Hematopoietic multipotent progenitor cell treated with erythropoietin and hydrocortisone succinate and interleukin-3 and kit ligand, for 6 days (in vitro differentiated cells): ENCODE measurements at regions not wholly inside any gene's neighbourhood (a gene's known extent, or its start where the extent isn't known, plus 50 kb on each side); places are given as distances from the start of the nearest gene placed in this dataset.
A peak's percentile ranks its signal among the peaks of the same experiment; 100 is the strongest.
"Not testable (repeated sequence)": the region's sequence is repeated elsewhere in the genome, so short reads cannot be mapped to it uniquely, and the experiment has no call there.

ENCODE experiments used
- DNase-seq: peaks from one replicate; pipeline ENCODE4 v3.0.0-alpha.2; 2015

GRCh38 chr7:24057243-24057642 lies 226.7 kb upstream of the NPY start:
- no peak for DNase-seq

DNA sequence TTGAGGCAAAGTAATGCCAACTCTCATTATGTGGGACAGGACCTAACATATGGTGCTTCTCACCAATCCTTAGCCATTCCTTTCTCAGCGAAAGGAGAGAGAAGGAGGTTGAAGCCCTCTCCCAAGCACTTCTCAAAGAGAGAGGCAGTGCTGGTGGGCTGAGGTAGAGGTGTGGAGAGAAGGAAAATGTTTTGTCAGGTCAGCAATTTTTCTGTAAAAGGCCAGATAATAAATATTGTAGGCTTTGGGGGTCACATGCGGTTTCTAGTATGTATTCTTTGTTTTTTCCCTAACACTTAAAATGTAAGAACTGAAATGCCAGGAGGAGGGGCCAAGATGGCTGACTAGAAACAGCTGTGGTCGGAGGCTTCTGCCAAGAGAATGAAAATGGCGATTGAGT lies 225.0 kb upstream of the NPY start:
- no peak for DNase-seq

DNA sequence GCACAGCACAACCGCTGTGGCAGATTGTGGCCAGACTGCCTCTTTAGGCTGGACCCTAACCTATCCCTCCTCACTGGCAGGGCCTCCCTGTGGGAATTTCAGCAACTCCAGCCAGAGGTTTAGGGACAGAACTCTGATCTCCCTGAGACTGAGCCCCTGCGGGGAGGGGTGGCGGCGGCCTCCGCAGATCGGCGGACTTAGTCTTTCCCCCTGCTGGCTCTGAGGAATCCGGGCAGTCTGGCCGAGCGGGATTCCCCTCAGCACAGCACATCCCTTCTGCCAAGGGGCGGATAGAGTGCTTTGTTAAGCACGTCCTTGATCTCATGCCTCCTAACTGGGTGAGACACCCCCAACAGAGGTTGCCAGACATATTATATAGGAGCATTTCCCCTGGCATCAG lies 224.2 kb upstream of the NPY start:
- DNase-seq, result no peak

GRCh38 chr7:24063721-24064120 lies 220.3 kb upstream of the NPY start:
- no peak for DNase-seq

DNA sequence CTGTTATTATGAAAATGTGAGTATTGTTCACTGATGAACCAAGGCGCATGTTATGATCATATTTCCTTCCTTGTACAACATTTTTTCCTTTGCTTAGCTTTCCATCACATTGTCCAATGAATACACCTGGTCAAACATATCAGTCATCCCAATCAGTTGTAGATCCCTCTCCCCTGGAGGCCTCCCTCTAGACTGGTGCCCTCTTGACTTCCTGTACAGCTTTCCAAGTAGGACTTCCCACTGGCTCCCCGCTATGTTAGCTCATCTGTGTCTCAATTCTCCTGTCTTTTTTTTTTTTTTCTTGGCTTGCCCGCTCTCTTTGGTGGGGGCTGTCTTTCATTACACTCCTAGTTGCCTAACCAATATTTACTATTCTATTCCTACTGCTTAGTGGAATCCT lies 214.2 kb upstream of the NPY start:
- DNase-seq, result no peak

DNA sequence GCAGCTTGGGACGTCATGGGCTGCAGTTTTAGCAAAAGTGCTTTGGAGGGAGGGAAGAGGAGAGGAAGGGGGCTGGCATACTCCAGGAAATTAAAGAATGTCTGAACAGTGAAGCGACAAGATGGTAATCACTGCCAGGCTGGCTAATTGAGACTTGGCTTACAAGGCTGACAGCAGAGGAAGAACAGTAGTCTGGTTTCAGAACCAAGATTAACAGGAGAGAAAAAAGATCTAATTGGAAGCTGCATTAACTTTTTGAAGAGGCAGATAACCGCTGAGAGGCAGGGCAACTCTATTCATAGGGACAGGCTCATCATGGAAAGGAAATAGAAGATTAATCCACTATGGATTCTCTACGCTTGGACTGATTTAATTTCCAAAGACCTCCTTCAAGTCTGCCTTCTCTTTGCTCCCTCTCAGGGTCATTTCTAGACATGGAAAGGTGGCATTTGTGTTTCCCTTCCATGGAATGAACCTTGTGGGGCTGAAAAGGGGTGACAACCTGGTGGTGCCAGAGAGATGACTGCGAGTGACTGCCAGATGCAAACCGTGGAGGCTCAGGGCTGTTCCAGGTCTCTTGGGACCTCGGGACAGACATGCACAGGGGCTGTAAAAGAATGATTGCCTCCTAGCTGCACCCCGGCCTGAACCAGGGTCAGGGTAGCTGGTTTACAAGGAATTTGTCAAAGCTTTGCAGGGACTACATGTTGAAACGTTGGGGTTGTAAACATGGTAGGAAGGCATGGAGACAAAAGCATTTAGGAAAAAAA lies 210.2 kb upstream of the NPY start:
- DNase-seq, result no peak

DNA sequence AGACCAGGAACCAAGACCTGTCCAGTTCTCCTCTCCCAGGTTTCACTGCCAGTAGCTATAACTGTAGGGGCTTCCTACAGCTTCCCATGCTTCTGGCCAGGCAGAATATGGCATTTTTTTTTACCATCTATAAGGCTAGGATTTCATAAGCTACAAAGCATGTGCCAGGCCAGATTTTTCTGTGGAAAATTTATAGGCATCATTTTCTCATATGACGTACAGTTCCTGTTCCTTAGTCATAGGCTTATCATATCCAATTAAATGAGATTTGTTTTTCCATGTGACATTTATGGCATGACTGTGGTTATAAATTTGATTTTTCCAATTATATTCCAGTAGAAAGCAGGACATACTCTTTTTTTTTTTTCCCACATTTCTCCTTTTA lies 208.6 kb upstream of the NPY start:
- no peak for DNase-seq

DNA sequence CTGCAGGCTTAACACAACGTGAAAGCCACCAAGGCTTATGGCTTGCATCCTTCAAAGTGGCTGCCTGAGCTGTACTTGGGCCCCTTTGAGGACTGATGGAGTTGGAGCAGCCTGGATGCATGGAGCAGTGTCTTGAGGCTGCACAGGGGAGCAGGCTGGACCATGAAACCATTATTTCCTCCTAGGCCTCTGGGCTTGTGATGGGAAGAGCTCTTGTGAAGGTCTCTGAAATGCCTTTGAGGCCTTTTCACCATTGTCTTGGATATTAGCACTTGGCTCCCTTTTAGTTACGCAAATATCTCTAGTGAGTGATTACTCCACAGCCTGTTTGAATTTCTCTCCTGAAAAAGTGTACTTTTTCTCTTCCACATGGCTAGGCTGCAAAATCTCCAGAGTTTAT lies 201.2 kb upstream of the NPY start:
- DNase-seq, result no peak

GRCh38 chr7:24102988-24103387 lies 181.0 kb upstream of the NPY start:
- DNase-seq, result no peak

DNA sequence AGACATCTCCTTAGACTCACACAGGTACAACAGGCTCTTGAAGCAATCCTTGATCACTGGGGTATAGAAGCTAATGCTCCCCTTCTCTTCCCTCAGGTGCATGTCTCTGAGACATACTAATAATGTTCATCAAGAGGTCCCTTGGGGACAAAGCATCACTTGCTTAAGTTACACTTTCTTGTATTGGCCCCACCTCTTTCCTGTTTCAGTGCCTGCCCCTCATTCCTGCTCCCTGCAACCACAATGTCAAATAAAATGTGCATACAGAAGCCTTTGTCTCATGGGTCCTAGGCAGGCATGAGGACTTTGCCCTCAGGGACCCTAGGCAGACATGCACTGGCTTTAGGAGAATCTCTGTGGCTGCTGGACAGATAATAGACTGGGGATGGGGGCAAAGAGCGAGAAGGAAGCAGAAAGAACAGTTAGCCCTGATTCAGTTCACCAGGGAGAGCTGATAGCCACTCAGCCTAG lies 175.0 kb upstream of the NPY start:
- no peak for DNase-seq

DNA sequence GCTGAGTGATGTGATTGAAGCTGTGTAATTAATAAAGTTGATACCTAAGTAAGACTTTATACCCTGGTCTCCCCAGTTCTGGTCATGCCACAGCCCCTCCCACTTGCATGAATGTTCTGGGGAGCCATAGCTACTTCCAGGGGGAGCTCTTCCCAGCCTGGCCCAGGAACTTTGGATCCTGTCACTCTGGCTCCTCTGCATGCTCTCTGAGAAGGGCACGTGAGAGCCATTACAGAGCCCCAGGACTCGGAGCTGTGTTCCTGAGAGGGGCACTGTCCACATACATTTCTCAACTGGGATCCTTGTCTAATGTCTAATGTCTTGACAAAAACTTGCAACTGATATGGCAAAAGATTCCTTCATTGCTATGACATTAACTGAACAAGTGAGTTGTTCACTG lies 173.9 kb upstream of the NPY start:
- no peak for DNase-seq

GRCh38 chr7:24113506-24113905 lies 170.5 kb upstream of the NPY start:
- no peak for DNase-seq

- DNase-seq, result no peak
These were observed 168.3 kb upstream of the NPY start for GRCh38 chr7:24115661-24116060.

- not testable (repeated sequence) for DNase-seq
These were observed 166.0 kb upstream of the NPY start for GRCh38 chr7:24117903-24118499.

DNA sequence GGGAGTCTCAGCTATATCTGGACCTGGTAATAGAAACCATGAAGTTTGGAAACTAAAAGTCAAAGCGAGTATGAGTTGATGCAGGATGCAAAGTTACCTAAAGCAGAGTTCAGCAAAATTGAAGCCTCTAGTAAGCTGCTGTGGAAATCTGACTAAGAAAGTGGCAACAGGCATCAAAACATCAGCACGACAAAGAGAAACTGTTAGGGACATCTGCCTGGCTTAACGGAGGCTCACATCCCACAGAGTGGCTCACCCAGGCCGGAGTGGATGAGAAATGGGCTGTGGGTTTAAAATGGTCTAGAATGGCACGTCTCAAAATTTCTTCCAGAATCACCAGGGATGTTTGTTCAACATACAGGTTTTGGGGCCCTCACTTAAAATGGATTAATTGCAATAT lies 164.1 kb upstream of the NPY start:
- no peak for DNase-seq

DNA sequence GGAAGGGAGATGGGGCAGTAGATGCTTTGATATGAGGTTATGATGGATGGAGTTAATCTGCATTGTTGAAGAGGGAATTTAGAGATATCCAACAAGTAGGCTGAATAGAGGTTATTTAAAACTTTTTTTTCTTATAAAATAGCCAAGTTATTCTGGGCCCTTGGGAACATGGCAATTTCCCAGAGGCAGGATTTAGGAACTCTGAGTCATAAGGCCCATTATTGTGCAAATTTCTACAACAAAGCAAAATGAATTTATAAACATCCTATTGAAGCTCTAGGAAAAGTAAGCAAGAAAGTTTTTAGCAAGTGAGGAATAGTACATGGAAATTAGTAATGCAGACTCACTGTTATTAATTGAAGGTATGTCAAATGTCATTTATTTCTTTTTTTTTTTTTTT lies 160.9 kb upstream of the NPY start:
- no peak for DNase-seq

DNA sequence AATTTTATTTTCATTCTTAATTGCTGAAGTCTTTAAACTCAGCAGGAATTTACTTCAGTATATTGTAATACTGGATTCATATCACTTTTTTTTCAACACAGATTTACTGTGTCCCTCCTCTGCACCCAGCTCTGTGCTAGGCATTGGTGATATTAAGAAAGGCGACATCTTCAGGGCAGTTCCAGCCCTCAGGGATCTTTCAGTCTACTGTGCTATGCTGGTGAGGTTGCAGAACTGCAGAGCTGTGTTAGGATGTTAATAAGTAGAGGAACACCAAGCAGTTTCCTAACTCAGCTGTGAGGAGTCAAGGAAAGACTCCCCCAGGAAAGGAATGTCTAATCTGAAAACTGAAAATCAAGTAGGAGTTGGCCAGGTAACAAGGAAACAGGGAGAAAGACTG lies 158.2 kb upstream of the NPY start:
- DNase-seq, result no peak

DNA sequence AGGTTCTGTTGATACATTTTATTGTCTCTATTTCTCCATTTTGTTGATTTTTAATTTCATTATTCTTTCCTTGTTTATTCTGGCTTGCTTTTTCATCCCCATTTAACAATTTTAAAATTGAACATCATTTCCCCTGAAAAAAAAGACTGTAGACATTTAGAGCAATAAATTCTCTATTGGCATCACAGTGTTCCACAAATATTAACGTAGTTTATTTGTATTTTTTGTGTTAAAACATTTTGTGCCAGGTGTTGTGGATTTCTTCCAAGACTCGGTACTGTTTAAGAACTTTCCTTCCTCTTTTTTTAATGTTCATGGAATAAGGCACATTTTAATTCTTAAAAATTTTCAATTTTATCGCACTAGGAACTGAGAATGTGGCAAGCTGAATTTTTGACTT lies 156.1 kb upstream of the NPY start:
- no peak for DNase-seq

GRCh38 chr7:24129597-24129996 lies 154.4 kb upstream of the NPY start:
- DNase-seq, result no peak

DNA sequence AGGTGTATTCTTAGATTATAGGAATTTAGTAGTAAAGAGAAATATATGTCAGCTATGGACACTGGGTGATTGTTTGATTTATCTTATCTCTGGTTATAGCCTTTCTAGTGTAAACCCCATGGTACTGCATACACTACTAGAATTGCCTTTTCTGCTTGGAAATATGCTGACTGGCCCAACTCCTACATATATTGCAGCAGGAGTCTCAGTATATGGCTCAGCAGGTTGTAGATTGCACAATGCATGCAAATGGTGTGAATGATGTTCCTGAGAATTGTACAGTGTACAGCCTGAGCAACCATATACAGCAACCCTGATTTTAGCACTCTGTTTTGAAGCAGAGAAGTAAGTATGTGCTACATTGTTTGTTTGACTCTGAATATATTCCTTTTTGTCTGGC lies 153.4 kb upstream of the NPY start:
- DNase-seq, result no peak

DNA sequence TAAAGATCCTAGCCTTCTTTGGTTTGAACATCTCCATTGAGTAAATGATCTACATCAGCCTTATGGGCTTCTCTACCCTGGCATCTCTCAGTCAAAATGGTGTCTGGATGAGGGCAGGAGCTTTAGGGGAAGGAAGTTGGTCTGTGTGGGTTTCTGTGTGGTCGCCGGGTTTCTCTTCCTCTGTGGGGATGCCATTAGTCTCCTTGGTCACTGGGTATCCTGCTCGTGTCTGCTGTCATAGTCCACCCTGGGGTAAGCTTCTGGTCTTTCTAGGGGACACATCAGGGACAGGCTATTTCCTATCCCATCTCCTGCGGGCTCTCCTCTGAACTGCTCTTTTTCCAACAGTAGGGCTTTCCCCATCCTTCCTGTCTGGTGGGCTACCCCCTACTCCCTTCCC lies 150.3 kb upstream of the NPY start:
- no peak for DNase-seq

DNA sequence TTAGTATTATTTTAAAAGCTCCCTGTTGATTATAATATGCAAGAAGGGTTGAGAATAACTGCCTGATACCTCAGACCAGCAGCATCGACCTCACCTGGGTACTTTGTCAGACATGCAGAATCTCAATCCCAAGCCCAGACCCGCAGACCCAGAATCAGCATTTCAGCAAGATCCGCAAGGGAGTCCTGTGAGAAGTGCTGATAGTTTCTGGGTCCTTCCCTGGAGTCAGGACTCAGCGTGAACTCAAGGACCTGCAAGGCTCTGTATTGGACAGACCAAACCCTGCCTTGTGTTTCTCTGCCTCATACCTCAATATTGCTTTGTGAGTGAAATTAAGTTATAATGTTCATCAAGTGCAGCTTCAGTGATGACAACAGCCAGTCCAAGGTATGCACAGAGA lies 149.5 kb upstream of the NPY start:
- DNase-seq, result no peak

DNA sequence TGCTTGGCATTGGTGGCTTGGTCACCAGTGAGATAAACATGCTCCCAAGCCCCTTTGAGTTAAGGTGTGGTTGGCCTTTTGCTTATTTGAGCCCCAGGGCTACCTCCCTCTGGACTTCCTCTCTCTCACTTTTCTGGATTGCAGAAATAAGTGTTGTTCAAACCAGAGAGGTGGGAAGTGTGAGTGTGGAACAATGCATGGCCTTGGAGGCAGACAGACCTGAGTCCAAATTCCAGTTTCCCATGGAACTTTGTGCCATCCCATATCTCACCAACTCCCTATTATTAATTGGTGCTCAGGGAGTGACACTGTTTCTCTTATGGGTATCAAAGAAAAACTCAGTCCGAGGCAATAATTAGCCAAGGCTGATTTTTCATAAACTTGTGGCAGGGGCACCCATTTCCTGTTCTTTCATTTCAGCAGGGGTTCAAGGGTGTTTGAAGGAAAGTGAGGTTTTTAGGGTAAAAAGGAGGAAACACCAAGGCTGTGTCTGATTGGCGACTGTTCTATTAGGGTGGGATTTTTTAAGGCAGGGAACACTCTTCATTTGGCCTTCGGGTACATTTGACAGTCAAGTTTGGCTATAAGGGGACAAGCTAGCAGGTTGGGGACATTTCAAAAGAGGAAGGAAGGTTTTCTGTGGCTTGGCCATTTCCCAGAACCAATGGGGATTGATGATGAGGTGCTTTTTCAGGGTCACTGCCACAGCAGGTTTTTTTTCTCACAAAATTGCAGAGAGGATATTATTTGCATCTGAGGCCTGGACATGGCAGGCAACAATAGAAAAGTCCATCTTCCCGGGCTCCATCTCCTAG lies 148.8 kb upstream of the NPY start:
- peak; percentile 1 for DNase-seq

- no peak for DNase-seq
These were observed 146.7 kb upstream of the NPY start for GRCh38 chr7:24137338-24137737.
